Choroid plexus epithelial cell (primary cell): ENCODE measurements at regions not wholly inside any gene's neighbourhood (a gene's known extent, or its start where the extent isn't known, plus 50 kb on each side); places are given as distances from the start of the nearest gene placed in this dataset.
"Not testable (repeated sequence)": the region's sequence is repeated elsewhere in the genome, so short reads cannot be mapped to it uniquely, and the experiment has no call there.

Source experiments
- DNase-seq: peaks from one replicate; pipeline ENCODE4 v3.0.0-alpha.2; 2010; ENCODE audit warnings: low read depth
- H3K4me3 ChIP-seq: 2 replicates; pipeline ENCODE4 v1.5.1; 2011; ENCODE audit warnings: low read depth, mild to moderate bottlenecking, control low read depth, low read length, moderate library complexity
- TF ChIP-seq, protein P1 (sequence below): conservative IDR thresholded peaks from 2 replicates; pipeline ENCODE4 v1.5.1; 2011; ENCODE audit warnings: low read depth, mild to moderate bottlenecking, control low read depth, inconsistent platforms, low read length, moderate library complexity

DNA sequence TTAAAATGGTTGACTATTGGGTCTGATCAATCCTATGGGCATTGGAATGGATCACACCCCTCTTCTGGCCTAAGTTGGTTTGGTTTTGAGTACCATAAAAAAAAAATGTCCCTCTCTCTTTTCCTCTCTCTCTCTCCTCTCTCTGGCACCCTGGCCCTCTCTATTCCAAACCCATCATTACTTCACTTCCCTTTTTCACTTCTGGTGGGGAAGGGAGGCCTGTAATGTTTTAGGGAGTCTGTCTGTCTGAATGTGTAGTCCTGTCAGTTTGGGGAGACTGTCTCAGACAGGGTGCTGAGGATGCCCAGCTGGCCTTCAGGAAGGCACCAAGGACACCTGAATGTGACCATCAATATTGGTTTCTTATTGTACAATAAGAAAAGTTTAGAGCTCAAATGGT is 165.8 kb downstream of the CD24 start:
- TF ChIP-seq, protein P1, sequence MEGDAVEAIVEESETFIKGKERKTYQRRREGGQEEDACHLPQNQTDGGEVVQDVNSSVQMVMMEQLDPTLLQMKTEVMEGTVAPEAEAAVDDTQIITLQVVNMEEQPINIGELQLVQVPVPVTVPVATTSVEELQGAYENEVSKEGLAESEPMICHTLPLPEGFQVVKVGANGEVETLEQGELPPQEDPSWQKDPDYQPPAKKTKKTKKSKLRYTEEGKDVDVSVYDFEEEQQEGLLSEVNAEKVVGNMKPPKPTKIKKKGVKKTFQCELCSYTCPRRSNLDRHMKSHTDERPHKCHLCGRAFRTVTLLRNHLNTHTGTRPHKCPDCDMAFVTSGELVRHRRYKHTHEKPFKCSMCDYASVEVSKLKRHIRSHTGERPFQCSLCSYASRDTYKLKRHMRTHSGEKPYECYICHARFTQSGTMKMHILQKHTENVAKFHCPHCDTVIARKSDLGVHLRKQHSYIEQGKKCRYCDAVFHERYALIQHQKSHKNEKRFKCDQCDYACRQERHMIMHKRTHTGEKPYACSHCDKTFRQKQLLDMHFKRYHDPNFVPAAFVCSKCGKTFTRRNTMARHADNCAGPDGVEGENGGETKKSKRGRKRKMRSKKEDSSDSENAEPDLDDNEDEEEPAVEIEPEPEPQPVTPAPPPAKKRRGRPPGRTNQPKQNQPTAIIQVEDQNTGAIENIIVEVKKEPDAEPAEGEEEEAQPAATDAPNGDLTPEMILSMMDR, result no peak
- H3K4me3 ChIP-seq, result no peak overlapping the region
- DNase-seq, result no peak

DNA sequence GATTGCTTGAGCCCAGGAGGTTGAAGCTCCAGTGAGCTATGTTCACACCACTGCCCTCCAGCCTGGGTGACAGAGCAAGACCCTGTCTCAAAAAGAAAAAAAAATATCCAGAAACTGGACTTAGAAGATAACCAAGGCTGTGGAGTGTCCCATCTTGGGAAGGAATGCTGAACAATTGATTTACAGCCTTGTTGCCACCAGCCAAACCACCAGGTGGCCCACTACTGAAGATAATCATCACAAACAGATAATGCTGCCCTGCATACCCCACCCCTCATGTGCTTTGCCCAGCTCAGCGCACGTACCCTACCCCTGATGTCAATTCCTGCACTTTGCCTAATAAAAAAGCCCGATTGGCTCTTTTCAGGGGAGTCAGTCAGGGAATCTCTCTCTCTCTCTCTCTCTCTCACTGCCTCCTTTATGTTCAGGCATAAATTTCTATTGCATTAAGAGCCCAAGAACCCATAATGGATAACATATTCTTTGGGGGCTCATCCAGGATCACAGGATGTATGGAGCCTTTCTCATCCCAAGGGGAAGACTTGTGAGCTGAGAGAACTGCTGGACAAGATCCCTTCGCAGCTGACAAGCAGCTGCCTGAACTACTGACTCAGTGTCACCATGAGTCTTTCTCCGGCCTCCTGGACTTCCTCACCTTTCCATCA is 166.4 kb downstream of the CD24 start:
- H3K4me3 ChIP-seq, result no peak overlapping the region
- TF ChIP-seq, protein P1, result no peak
- no peak for DNase-seq

DNA sequence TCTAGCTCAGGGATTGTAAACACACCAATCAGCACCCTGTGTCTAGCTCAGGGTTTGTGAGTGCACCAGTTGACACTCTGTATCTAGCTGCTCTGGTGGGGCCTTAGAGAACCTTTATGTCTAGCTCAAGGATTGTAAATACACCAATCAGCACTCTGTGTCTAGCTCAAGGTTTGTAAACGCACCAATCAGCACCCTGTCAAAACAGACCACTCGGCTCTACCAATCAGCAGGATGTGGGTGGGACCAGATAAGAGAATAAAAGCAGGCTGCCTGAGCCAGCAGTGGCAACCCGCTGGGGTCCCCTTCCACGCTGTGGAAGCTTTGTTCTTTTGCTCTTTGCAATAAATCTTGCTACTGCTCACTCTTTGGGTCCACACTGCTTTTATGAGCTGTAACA is 168.3 kb downstream of the CD24 start:
- DNase-seq, result not testable (repeated sequence)

DNA sequence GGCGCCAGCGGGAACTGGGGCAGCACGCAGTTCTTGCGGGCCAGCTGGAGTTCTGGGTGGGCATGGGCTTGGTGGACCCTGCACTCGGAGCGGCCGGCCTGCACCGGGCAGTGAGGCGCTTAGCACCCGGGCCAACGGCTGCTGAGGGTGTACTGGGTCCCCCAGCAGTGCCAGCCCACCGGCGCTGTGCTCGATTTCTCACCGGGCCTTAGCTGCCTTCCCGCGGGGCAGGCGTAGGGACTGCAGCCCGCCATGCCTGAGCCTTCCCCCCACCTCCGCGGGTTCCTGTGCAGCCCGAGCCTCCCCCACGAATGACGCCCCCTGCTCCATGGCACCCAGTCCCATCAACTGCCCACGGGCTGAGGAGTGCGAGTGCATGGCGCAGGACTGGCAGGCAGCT is 168.8 kb downstream of the CD24 start:
- TF ChIP-seq, protein P1, result no peak
- DNase-seq, result no peak

More for the DNA sequence above, 168.3 kb downstream of the CD24 start:
- not testable (repeated sequence) for H3K4me3 ChIP-seq

DNA sequence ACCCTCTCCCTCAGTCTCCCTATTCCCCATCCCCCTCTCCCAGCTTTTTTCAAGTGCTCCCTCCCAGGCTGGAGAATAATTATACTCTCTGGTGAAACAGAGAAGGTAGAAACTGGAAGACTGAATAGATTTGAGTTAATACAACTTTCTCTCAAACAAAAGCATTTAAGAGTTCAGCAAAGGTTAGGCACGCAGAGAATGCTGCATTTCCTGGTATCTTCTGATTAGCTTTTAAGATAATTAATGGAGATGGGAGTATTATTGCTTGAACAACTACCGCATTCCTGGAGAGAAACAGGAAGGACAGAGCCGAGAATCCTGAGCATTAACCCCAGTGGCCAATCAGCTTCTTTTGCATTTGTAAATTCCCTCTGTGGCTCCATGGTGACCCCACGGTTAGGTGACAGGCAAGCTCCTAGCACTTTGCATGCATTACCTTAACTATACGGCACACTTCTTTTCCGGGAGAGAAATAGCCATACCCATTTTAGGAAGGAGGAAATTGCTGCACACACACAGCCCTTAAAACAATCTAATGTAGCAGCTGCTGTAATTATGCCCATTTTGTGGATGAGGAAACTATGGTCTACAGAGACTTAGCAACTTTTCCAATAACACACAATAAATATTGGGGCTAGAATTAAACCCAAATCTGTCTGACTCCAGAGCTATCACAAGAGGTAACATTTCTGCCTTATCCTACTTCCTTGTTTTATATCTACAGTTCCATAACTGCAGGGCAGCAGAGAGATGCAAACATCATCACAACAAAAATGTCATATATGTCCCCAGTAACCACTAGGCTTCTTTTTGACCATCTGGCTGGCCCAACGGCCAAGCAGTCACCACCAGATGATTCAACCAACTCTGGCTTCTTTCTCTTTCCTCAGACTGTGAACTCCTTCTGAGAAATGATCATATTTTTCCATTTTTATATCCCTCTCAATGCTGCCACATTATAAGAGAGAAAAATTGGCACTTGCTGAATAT is 169.9 kb downstream of the CD24 start:
- H3K4me3 ChIP-seq, result no peak overlapping the region
- TF ChIP-seq, protein P1, result no peak

More for the DNA sequence above, 168.8 kb downstream of the CD24 start:
- H3K4me3 ChIP-seq, result no peak overlapping the region

DNA sequence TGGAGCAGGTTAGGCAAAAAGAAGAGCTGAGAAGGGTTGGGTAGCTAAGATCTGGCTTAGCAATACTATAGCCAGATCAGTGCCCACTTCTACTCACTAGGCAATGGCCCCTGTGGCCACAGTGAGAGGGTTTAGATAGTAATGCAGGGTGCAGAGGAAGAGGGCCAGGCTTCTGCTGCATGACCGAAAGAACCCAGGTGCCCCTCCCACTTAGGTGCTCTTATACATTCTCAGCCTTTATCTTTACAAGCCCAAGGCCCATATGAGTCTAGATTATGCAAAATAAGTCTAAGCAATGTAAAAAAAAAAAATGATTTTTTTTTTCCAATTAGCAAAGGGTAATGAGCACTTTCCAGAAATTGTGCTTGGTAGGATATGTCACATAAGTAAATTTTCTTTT is 171.3 kb downstream of the CD24 start:
- TF ChIP-seq, protein P1, result no peak
- no peak overlapping the region for H3K4me3 ChIP-seq

More for the DNA sequence above, 169.9 kb downstream of the CD24 start:
- DNase-seq, result no peak

DNA sequence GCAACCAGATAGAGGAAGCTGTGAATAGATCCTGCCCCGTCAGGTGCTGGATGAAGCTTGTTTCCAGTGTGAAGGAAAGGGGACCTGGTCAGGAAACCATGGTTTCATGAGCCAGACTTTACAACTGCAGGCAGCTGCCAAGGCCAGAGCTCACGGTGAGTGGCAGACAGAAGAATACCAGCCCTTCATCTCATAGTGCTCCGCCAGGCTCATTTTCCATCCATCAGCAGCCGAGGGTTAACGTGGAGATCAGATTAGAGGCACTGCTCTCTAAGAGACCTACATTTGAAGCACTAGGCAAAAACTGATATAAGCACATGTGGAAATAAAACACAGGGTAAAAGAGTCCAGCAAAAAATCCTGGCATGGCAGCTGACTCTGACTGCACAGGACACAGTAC is 172.4 kb downstream of the CD24 start:
- TF ChIP-seq, protein P1, result no peak
- no peak overlapping the region for H3K4me3 ChIP-seq
- no peak for DNase-seq

More for the DNA sequence above, 171.3 kb downstream of the CD24 start:
- DNase-seq, result no peak
